Caki2 (cell line): ENCODE measurements at regions not wholly inside any gene's neighbourhood (a gene's known extent, or its start where the extent isn't known, plus 50 kb on each side); places are given as distances from the start of the nearest gene placed in this dataset.
A peak's percentile ranks its signal among the peaks of the same experiment; 100 is the strongest.
"Not testable (repeated sequence)": the region's sequence is repeated elsewhere in the genome, so short reads cannot be mapped to it uniquely, and the experiment has no call there.

Source experiments
- DNase-seq: peaks from one replicate; pipeline ENCODE4 v3.0.0-alpha.2; 2015; ENCODE audit warnings: low read depth
- in situ Hi-C: cut with HindIII; loops from 2 replicates; pipeline ENCODE4 v1.10.0; 2016; ENCODE audit warnings: low sequenced_read_pairs, low pct_unique_long_range_greater_than_20kb, mixed read lengths

DNA sequence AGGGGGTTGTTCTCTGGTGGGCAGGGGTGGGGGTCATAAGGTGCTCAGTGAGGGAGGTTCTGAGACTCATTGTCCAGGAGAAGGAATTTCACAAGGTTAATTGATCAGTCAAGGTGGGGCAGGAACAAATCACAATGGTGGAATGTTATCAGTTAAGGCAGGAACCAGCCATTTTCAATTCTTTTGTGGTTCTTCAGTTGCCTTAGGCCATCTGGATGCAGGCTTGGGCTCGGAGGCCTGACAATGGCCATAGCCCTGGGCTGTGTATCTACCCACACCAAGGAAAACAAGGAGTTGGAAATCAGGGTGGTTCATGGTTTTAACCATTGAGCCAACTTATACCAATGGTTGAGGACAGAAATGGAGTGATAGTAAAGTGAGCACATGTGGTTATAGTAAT, 1221.8 kb downstream of the TYW1 start:
- no peak for DNase-seq
- in situ Hi-C loops = no loop called here

DNA sequence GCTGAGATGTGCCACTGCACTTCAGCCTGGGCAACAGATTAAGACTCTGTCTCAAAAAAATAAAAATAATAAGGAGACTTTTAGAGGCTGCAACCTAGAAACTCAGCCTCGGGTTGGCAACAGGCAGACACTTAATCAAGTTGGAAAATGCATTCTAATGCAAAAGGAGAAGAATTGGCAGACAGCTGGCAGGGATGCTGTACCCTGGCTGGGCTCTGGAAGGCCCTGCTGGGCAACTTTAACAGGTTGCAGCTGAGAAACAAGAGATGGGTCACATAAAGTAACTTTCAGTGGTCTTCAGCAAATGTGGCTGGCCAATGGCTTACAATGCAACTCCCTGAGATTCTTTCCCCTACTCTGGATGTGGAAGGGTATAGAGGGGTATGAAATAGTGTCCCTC, 1225.7 kb downstream of the TYW1 start:
- DNase-seq = no peak
- in situ Hi-C loops = no loop called here

DNA sequence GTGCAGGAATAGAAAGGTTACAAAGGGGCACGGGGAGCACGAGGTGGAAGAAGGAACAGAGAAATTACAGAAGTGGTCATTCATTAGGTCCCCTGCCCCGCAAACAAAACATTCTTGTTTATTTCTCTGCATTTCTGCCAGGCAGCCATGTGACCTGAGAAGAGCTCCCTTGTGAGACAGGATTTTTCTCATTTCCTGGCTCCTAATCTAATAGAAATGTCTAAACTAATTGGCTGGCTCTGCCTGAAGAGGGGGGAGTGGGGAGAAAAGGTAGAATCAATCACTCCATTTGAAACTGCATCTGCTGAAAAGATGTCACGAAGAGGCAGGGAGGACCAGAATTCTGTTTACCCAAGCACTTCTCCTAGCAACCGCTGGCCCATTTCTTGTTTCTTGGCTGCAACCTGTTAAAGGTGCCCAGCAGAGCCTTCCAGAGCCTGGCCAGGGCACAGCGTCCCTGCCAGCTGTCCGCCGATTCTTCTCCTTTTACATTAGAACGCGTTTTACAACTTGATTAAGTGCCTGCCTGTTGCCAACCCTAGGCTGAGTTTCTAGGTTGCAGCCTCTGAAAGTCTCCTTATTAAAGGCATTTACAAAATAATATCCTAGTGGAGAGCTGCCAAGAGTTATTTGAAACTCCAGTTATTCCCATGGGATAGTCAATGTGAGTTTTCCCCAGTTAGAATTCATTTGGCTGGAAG, 1227.6 kb downstream of the TYW1 start:
- DNase-seq = no peak
- in situ Hi-C loops = no loop called here

GRCh38 chr7:68231011-68231410, 1234.4 kb downstream of the TYW1 start:
- in situ Hi-C loops = not testable (repeated sequence)

GRCh38 chr7:68235937-68236336, 1239.3 kb downstream of the TYW1 start:
- no peak for DNase-seq
- in situ Hi-C loops = no loop called here

More at GRCh38 chr7:68231011-68231410, 1234.4 kb downstream of the TYW1 start:
- not testable (repeated sequence) for DNase-seq

GRCh38 chr7:68238204-68238805, 1241.7 kb downstream of the TYW1 start:
- in situ Hi-C loops = no loop called here
- no peak for DNase-seq

GRCh38 chr7:68243128-68243527, 1246.5 kb downstream of the TYW1 start:
- DNase-seq = no peak
- in situ Hi-C loops = no loop called here

- in situ Hi-C loops = no loop called here
- no peak for DNase-seq
Measured at GRCh38 chr7:68244389-68244788, 1247.8 kb downstream of the TYW1 start.

DNA sequence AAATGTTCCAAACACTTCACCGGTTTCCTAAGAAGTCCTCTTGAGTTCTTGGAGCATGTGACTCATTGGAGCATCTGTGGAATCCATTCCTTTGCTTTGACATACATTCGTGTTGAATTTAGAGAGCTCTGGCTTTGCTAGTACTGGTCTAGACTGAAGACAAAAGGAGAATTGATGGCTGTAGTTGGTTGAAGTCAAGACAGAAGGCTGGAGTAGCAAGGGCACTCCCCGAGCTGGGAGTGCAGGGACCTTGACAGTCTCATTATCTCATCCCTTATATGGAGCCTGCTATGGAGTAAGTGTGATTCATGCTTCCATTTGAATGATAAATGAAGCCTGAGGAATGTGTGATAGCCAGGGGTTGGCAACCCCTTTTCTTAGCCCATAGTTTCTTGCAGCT, 1249.1 kb downstream of the TYW1 start:
- in situ Hi-C loops = no loop called here
- peak; percentile 86 for DNase-seq

- in situ Hi-C loops = no loop called here
- peak; percentile 96 for DNase-seq
Measured at GRCh38 chr7:68246189-68246633, 1249.6 kb downstream of the TYW1 start.

GRCh38 chr7:68247126-68247525, 1250.5 kb downstream of the TYW1 start:
- DNase-seq = no peak
- in situ Hi-C loops = no loop called here

GRCh38 chr7:68247571-68247970, 1250.9 kb downstream of the TYW1 start:
- in situ Hi-C loops = no loop called here
- DNase-seq = peak; percentile 90

DNA sequence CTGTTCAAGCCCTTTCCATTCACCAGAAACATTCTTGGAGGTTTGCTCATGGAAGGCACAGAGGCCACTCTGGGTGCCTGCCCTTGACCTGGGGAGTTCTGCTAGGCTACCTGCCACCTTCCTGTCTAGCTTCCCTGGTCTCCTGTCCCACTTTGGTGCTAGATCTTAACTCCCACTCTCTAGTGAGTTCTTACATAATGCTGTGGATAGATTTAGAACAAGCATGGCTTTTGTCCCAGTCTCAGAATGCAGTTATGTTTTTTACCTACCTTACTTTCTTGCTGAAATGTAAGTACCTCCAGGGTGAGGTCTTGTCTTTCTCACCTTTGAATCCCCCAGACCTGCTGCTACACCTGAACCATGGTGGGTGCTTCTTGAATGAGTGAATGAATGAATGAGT, 1252.3 kb downstream of the TYW1 start:
- DNase-seq = no peak
- in situ Hi-C loops = no loop called here

DNA sequence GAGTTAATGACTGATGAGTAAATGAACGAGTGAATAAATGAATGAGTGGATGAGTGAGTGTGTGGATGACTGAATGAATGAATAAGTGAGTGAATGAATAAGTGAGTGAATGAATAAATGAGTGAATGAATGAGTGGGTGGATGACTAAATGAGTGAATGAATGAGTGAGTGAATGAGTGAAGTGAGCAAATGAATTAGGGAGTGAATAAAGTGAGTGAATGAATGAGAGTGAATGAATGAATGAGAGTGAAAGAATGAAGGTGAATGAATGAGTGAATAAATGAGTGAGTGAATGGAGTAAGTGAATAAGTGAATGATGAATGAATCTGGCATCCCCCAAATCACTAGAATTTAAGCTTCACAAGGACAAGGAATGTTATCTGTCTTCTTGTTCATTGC, 1253.0 kb downstream of the TYW1 start:
- DNase-seq = no peak
- in situ Hi-C loops = no loop called here

GRCh38 chr7:68250143-68250542, 1253.5 kb downstream of the TYW1 start:
- no peak for DNase-seq
- in situ Hi-C loops = no loop called here

- DNase-seq, in situ Hi-C loops: not testable (repeated sequence)
Measured at GRCh38 chr7:68254815-68255214, 1258.2 kb downstream of the TYW1 start.

DNA sequence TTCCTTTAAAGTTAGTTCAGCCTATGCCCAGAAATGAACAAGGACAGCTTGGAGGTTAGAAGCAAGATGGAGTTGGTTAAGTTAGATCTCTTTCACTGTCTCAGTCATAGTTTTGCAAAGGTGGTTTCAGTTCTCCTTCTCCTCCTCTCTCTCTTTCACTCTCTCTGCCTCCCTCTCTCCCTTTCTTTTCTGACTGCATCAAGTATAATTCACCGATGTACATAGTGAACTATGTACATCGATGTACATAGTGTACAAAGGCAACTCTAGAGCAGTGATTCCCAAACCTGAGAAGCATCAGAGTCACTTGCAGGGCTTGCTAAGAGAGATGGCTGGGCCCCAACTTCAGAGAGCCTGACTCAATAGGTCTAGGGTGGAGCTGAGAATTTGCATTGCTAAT, 1259.7 kb downstream of the TYW1 start:
- in situ Hi-C loops = no loop called here
- DNase-seq = no peak

- peak; percentile 68 for DNase-seq
- in situ Hi-C loops = no loop called here
Measured at GRCh38 chr7:68258609-68259008, 1262.0 kb downstream of the TYW1 start.

DNA sequence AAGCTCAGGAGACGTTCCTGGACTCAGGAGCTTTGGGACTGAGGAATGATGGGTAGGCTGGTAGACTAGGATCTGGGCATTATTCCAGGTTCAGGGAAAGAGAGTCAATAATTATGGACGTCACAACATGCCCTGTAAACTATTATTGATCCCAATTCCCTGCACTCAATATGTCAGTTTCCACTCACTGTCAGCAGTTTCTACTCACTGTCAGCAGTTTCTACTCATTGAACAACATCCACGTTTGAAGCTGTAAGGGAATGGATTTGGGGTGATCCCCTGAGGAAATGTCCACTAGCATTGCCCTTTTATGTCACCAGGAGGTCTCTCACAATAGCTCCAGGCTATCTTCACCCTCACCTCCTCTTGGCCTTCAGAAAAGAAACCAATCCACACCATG, 1268.6 kb downstream of the TYW1 start:
- in situ Hi-C loops = no loop called here
- no peak for DNase-seq

DNA sequence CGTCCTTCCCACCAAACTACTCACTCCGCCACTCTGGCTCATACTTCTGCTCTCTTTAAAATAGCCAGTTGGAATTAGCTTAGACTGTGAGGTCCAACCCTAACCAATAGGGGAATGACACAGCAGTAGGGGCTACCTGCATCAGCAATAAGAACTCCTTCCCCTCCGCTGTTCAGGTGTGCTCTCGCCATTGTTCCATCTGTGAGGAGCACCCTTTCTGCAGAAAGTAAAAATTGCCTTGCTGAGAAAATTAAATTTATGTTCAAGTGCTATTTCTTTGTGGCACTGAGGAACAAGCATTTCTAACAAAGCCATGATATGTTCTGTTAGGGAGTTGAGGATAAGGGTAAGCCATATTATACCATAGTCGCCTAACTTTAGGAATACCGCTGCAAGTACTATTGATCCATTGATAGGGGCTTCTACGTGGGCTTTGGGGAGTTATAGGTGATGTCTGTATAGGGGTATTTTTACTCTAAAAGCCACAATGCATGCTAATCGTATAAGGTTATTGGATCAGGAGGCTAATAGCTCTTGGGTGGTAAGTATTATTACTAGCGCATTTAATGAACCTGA, 1269.5 kb downstream of the TYW1 start:
- in situ Hi-C loops = no loop called here

More for the DNA sequence above, 1269.5 kb downstream of the TYW1 start:
- DNase-seq = no peak
